Stimulated activated memory B cell treated with anti-CD40 and anti-IgM and Interleukin-4, amounts not matched to agents 10 μg/mL and 1 μg/mL and 100 μg/mL, for 72 hours (primary cell): ENCODE measurements at regions not wholly inside any gene's neighbourhood (a gene's known extent, or its start where the extent isn't known, plus 50 kb on each side); places are given as distances from the start of the nearest gene placed in this dataset.
"Not testable (repeated sequence)": the region's sequence is repeated elsewhere in the genome, so short reads cannot be mapped to it uniquely, and the experiment has no call there.

Source experiments
- ATAC-seq: fragments of 150-1000 bp; cut with Tn5 transposase; 2 replicates; pipeline ENCODE4 v1.10.0; 2021
- H3K27ac Mint-ChIP-seq: one replicate; pipeline ENCODE4 v1.8.0; 2022; ENCODE audit warnings: mild to moderate bottlenecking, mixed read lengths
- H3K27me3 Mint-ChIP-seq: one replicate; pipeline ENCODE4 v1.8.0; 2022; ENCODE audit warnings: mixed read lengths
- H3K36me3 Mint-ChIP-seq: one replicate; pipeline ENCODE4 v1.8.0; 2022; ENCODE audit warnings: mixed read lengths
- H3K4me1 Mint-ChIP-seq: one replicate; pipeline ENCODE4 v1.8.0; 2022; ENCODE audit warnings: mixed read lengths
- H3K4me3 Mint-ChIP-seq: one replicate; pipeline ENCODE4 v1.8.0; 2022; ENCODE audit warnings: mild to moderate bottlenecking, moderate library complexity, mixed read lengths
- H3K9me3 Mint-ChIP-seq: one replicate; pipeline ENCODE4 v1.8.0; 2022; ENCODE audit warnings: mixed read lengths

DNA sequence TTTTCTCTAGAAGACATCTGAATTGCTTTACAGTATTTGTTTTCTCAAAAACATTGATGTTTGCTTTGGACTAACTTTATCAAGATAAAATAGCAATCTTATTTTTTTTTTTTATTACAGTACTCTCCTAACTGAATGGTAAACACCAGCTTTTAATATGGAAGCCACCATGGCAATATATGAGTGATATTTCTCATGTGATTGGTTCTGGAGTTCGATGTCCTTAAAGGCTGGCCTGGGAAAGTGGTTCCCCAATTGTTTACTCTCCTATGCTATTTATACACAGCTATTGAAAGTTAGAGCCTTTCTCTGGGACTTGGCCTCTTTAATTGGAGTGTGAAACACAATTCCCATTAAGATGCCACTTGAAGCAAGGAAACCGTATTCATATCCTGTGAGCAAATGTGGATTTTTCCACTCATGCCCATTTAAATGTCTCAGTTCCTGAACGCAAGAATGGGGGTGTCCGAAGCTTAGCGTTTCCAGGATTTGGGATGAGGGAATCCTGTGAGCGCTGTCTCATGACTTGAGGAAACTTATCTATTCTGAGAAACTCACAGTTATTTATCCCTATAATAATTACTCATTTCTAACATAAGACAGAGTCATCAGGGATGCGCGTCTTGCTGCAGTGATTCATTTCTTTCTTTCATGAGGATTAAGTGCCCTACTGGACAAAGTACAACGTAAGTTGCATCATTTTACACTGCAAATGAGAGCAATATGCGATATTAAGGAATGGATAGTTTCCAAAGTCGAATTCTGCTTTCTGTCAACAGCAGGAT, 143.3 kb upstream of the PREP start:
- Mint-ChIP-seq H3K4me1 (no peaks in the 10 kb centered on the region), H3K27me3 (peaks cover 18% of the 10 kb centered on the region), H3K9me3 (peaks cover 3% of the 10 kb centered on the region), H3K27ac (no peak overlapping the region), H3K4me3 (no peak overlapping the region), H3K36me3 (no peaks in the 10 kb centered on the region)
- no peak for ATAC-seq

DNA sequence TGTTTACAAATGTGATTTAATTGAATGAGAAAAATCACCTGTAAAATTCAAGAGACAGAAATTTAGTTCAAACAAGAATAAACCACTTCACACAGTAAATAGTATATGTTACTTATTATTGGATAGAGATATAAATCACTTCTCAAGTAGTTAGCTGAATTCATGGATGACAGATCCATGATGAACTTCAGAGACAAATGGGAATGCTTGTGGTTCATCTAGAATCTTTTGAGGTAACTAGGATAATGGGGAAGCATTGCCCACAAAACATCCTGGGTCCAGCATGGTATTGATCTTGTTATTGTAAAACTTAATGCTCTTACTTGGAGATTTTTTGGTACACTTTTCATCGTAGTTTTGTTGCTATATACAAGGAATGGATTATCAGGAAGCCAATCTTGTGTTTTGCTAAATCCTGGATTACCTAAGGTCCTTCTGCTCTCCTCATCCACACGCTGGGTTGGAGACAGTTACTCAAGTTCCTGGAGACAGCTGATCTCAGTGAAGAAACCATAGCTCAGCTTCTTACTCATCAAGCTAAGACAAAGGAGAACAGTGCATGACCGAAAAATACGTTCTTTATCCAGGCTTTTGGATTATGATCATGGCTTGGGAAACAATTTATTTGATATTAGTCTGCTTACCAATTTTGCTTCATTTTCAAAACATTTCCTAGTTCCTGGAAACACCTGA, 142.5 kb upstream of the PREP start:
- Mint-ChIP-seq H3K4me1 (no peaks in the 10 kb centered on the region), H3K9me3 (peaks cover 3% of the 10 kb centered on the region), H3K27me3 (peaks cover 18% of the 10 kb centered on the region), H3K4me3 (no peak overlapping the region), H3K36me3 (no peaks in the 10 kb centered on the region), H3K27ac (no peak overlapping the region)
- ATAC-seq = no peak

DNA sequence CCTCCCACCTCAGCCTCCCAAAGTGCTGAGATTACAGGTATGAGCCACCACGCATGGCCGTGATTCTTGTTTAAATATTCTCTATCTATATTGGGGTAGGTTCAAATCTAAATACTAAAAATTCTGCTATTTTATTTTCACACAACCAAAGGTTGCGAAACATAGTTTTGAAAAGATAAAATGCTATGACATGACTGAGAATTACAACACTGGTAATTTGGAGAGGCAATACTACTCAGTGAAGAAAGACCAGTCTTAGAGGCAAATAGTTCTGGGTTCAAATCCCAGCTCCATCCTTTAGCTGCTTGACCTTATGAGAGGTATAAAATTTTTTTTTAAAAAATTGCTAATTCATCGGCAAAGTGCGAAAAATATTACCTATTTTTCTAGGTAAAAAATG, 137.0 kb upstream of the PREP start:
- no peak for ATAC-seq

DNA sequence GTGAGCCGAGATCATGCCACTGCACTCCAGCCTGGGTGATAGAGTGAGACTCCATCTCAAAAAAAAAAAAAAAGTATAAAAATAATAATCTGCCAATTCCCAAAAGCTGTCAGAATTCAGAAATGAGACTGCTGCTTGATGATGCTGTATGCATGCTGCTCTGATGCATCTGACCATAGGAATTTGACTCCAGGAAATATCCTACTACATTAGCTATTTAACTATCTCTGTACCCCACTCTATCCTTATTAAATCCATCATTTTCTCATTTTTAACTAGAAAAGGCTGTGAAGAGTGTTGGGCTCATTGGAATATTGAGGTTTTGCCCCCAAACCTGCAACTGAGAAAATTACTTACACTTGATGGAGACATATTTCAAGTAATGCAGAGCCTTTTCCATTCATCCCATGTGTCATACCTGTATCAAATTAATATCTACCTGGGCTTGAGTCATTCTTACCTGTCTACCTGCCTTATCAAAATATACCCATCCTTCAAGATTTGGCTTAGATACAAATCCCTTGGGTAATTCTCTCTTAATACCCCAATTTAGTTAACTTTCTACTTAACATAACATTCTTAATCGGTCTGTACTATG, 135.2 kb upstream of the PREP start:
- Mint-ChIP-seq H3K27me3 (no peaks in the 10 kb centered on the region), H3K36me3 (no peaks in the 10 kb centered on the region), H3K27ac (no peak overlapping the region), H3K4me1 (no peaks in the 10 kb centered on the region), H3K9me3 (no peaks in the 10 kb centered on the region), H3K4me3 (no peak overlapping the region)
- no peak for ATAC-seq

More for the DNA sequence above, 137.0 kb upstream of the PREP start:
- Mint-ChIP-seq H3K4me1 (no peaks in the 10 kb centered on the region), H3K4me3 (no peak overlapping the region), H3K27me3 (no peaks in the 10 kb centered on the region), H3K9me3 (no peaks in the 10 kb centered on the region), H3K36me3 (no peaks in the 10 kb centered on the region), H3K27ac (no peak overlapping the region)

DNA sequence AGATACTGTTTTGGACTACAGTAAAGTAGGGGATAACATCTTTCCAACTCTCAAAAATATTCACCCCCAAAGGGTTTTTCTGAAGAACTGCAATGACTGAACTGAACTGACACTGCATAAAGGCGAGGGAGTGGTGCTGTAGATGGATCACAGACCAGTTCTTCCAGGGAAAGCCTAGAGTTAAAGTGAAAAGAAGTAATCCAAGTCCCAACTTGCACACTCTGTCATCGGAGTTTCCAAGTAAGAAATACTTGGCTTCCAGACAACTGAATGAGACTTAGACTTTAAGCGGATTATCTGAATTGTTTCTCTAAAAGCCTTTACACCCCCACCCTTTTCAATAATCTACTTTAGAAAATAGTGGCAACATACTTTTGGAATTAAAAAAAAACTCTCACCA, 134.1 kb upstream of the PREP start:
- no peak for ATAC-seq
- Mint-ChIP-seq H3K9me3 (no peaks in the 10 kb centered on the region), H3K36me3 (no peaks in the 10 kb centered on the region), H3K4me3 (no peak overlapping the region), H3K27ac (no peak overlapping the region), H3K27me3 (no peaks in the 10 kb centered on the region), H3K4me1 (no peaks in the 10 kb centered on the region)

DNA sequence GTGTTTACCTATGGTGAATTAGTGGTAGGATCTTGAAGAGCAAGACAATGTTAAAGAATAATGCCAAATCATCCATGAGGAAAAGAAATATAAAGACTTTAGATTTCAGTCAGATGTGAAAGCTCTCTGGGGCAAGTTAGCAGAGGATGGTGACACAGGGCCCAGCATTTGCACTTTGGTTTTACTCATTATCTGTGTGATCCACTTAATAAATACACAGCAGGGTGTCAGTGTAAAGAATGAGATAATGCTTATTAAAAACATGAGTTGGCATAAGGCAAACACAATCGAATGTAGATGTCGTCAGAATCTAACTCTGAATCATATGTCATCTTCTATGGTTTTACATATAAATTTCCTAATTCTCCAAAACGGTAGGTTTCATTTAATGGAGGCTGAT, 130.4 kb upstream of the PREP start:
- H3K27ac Mint-ChIP-seq = no peak overlapping the region
- H3K36me3 Mint-ChIP-seq = no peaks in the 10 kb centered on the region
- no peak for ATAC-seq
- H3K4me1 Mint-ChIP-seq = no peaks in the 10 kb centered on the region
- H3K4me3 Mint-ChIP-seq = no peak overlapping the region
- H3K9me3 Mint-ChIP-seq = no peaks in the 10 kb centered on the region
- no peaks in the 10 kb centered on the region for H3K27me3 Mint-ChIP-seq

DNA sequence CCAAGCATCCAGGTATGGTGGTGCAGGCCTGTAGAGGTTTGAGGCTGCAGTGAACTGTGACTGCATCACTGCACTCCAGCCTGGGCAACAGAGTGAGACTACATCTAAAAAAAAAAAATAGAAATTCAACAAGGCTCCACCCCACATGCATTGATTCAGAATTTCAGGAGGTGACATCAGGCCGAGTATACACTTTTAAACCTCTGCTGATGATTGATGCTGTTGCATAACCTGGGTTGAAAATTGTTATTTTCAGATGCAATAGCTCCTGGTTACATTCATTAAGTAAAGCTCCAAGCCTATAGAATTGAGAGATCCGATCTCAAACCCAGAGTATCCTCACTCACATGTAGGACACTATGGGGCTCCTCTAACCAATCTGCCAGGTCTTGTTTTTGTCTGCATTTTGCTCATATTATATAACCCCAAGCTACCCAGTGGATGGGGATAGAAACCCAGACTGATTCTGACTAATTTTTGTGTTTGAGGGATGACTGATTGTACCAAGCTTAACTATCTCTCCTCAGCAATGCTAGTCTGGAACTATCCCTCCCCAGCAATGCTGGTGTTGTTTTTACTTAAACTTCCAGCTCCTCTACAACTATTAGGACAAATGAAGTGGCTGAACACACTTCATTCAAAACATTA, 123.5 kb upstream of the PREP start:
- no peaks in the 10 kb centered on the region for H3K27me3 Mint-ChIP-seq
- no peak for ATAC-seq
- H3K27ac Mint-ChIP-seq = no peak overlapping the region
- no peaks in the 10 kb centered on the region for H3K36me3 Mint-ChIP-seq
- no peaks in the 10 kb centered on the region for H3K9me3 Mint-ChIP-seq
- H3K4me1 Mint-ChIP-seq = no peaks in the 10 kb centered on the region
- no peak overlapping the region for H3K4me3 Mint-ChIP-seq

DNA sequence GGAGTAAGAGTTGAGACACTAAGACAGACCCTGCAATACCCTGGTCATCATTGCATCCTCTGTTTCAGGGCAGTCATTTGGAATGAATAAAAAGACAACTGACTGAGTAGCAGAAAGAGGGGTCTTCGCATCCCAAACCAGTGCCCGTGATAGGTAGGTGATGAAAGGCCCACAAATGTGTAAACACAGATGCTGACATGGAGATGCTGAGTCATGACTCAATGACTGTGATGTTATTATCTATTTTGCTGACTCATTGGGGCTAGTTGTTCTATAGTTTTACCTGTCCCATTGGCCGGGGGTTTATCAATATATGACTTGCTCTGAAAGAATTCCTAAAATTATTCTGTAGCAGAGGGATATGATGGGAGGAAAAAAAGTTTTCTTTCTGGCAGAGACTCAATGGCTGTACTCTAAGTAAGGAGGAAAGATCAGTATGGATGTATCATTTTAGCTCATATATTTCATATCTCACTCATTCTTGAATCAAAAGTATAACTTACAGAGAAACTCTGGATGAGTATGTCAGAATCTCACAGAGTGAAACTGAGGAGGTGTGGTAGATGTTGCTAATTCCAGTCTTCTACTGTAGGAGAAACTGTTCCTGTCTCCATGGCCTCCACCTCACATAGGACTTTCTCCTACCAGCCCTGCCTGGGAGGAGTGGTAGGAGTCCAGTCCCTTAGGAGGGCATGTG, 119.9 kb upstream of the PREP start:
- no peak for ATAC-seq
- H3K27ac Mint-ChIP-seq = no peak overlapping the region
- no peak overlapping the region for H3K4me3 Mint-ChIP-seq
- no peaks in the 10 kb centered on the region for H3K4me1 Mint-ChIP-seq
- no peaks in the 10 kb centered on the region for H3K27me3 Mint-ChIP-seq
- peaks cover 7% of the 10 kb centered on the region for H3K9me3 Mint-ChIP-seq
- no peaks in the 10 kb centered on the region for H3K36me3 Mint-ChIP-seq

DNA sequence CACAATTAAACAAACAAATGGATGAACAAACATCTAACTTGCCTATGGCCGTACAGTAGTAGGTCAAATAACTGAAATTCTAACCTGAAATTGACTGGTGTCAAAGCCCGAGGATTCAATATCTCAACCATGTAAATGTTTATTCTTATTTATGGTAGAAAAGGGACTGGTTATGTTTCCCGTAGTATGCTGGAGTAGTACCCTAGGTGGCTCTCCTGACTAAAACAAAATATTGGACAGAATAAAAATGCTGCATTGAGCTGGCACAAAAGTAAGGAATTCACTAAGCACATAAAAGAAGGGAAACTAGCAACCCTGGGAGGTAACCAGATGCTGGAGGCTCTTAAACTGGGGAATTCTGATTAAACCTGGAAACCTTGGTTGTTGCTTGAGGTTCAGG, 117.1 kb upstream of the PREP start:
- Mint-ChIP-seq H3K9me3 (peaks cover 7% of the 10 kb centered on the region), H3K4me1 (no peaks in the 10 kb centered on the region), H3K36me3 (no peaks in the 10 kb centered on the region), H3K27ac (no peak overlapping the region), H3K4me3 (no peak overlapping the region), H3K27me3 (peaks cover 20% of the 10 kb centered on the region)
- ATAC-seq = no peak

DNA sequence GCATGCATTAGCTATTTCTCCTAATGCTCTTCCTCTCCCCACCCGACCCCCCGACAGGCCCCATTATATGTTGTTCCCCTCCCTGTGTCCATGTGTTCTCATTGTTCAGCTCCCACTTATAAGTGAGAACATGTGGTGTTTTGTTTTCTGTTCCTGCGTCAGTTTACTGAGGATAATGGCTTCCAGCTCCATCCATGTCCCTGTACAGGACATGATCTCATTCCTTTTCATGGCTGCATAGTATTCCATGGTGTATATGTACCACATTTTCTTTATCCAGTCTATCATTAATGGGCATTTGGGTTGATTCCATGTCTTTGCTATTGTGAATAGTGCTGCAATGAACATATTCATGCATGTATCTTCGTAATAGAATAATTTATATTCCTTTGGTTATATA, 116.1 kb upstream of the PREP start:
- H3K27ac Mint-ChIP-seq, ATAC-seq, H3K4me3 Mint-ChIP-seq, H3K9me3 Mint-ChIP-seq, H3K4me1 Mint-ChIP-seq, H3K36me3 Mint-ChIP-seq: not testable (repeated sequence)
- H3K27me3 Mint-ChIP-seq = peaks cover 22% of the 10 kb centered on the region

DNA sequence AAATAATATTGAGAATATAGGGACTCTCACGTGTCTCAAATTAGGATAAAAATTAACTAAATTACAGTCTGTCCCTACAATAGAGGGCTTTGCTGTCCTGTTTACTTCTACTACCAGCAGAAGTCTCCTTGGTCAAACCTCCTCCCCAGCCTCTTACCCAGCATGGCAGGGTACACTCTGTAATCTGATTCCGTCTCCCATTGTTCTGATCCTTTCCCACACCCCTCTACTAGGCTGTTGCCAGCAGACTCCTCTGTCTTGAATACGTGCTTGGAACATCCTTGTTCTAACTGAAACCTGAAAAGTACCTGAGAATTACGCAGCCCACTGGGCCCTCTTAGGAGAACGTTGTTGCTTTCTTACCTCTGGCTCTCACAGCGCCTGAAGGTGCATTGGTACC, 112.2 kb upstream of the PREP start:
- no peaks in the 10 kb centered on the region for H3K36me3 Mint-ChIP-seq

DNA sequence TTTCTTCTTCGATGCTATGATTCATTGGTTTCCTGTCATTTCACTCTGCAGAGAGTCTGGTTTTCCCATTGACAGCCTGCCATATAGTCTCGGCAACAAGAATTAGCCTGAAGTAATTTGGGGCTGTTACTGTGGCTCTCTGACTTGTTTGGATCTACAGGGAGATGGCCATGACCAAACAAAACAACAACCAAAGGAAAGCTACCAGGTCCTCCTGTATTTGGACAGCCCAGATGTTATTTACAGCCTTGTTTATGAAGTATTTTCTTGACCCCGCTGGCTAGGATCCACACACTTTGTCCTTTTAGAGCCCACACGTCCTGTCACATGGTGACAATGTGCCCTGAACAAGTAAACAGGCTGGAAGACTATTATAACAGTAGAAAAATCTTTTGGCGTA, 111.4 kb upstream of the PREP start:
- Mint-ChIP-seq H3K4me3 (no peak overlapping the region), H3K27ac (no peak overlapping the region), H3K27me3 (peaks cover 31% of the 10 kb centered on the region), H3K9me3 (peaks cover 7% of the 10 kb centered on the region), H3K4me1 (no peaks in the 10 kb centered on the region), H3K36me3 (no peaks in the 10 kb centered on the region)
- ATAC-seq = no peak

More for the DNA sequence above, 112.2 kb upstream of the PREP start:
- Mint-ChIP-seq H3K4me3 (no peak overlapping the region), H3K4me1 (no peaks in the 10 kb centered on the region), H3K27me3 (peaks cover 25% of the 10 kb centered on the region), H3K27ac (no peak overlapping the region), H3K9me3 (peaks cover 7% of the 10 kb centered on the region)
- ATAC-seq = no peak

DNA sequence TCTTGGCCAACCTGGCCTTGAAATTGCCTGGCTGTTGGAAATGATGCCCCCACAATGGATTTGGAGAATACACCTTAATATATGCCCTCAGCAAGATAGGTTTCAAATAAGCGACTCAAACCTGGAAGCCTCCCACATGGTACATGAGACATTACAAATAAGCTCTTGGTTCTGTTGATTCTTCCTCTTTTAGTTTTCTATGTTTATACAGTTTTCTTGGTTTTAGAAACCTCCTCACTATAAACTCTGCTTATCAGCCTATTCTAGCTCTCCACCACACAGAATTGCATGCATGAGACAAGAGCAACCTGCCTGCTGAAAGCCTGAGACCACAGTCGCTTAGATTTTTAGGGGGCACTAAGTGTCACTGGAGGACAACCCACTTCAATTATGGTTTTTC, 108.8 kb upstream of the PREP start:
- Mint-ChIP-seq H3K4me3 (no peak overlapping the region), H3K27ac (no peak overlapping the region), H3K4me1 (no peaks in the 10 kb centered on the region), H3K27me3 (peaks cover 27% of the 10 kb centered on the region), H3K36me3 (no peaks in the 10 kb centered on the region), H3K9me3 (no peaks in the 10 kb centered on the region)
- ATAC-seq = no peak

DNA sequence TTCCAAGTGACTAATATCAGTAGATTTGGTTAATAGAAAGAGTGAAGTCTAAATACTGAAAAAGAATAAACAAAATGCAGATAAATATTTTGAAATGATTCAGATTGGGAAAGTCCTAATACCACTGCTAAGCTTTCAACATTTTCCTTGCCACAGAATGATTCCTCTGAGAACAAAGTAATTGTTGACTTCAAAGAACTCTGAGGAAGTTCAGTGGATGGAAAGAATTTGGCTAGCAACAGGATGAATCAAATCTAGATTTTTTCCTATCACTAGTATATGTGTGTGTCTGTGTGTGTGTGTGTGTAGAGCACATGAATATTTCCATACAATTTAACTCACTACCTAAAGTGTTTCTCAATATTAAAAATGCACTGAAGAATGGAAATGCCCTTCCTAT, 107.9 kb upstream of the PREP start:
- ATAC-seq = no peak
- Mint-ChIP-seq H3K9me3 (no peaks in the 10 kb centered on the region), H3K27me3 (peaks cover 31% of the 10 kb centered on the region), H3K36me3 (no peaks in the 10 kb centered on the region), H3K4me1 (no peaks in the 10 kb centered on the region), H3K4me3 (no peak overlapping the region), H3K27ac (no peak overlapping the region)
